Suprapubic skin (tissue), 4 donors: ENCODE measurements at regions not wholly inside any gene's neighbourhood (a gene's known extent, or its start where the extent isn't known, plus 50 kb on each side); places are given as distances from the start of the nearest gene placed in this dataset.

Experiments used
- EP300 ChIP-seq: sonication (generic); formaldehyde crosslinking; IDR thresholded peaks from one replicate; pipeline ENCODE4 v1.6.1; 2017; ENCODE audit warnings: antibody characterized with exemption
- POLR2AphosphoS5 ChIP-seq, 3 donors: sonication (generic); formaldehyde crosslinking; IDR thresholded peaks; one replicate each; pipeline ENCODE4 v1.6.1; 2017; ENCODE audit warnings: antibody characterized with exemption in 3 of 3
- TF ChIP-seq, protein P1 (sequence below), 2 donors: fragments of 200-600 bp in 1 of 2; fragments of 450-650 bp in 1 of 2; sonication (generic) in 1 of 2; IDR thresholded peaks; one replicate each; pipeline ENCODE4 v1.5.1; 2016 to 2019; ENCODE audit warnings: antibody characterized with exemption in 2 of 2, mild to moderate bottlenecking in 1 of 2, moderate library complexity in 1 of 2

DNA sequence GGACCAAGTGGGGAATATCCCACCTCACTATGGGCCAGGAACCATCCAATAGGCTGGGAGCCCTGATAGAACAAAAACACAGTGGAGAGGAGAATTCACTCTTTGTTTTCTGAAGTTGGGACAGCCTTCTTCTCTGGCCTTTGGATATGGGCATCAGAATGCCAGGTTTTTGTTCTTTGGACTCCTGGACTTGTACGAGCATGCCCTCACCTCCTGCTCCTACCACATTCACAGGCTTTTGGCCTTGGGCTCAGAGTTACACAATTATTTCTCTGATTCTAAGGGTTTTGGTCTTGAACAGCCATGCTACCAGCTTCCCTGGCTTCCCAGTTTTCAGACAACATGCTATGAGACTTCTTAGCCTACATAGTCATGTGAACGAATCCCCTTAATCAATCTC is 732.9 kb upstream of the VRK2 start:
- TF ChIP-seq, protein P1, sequence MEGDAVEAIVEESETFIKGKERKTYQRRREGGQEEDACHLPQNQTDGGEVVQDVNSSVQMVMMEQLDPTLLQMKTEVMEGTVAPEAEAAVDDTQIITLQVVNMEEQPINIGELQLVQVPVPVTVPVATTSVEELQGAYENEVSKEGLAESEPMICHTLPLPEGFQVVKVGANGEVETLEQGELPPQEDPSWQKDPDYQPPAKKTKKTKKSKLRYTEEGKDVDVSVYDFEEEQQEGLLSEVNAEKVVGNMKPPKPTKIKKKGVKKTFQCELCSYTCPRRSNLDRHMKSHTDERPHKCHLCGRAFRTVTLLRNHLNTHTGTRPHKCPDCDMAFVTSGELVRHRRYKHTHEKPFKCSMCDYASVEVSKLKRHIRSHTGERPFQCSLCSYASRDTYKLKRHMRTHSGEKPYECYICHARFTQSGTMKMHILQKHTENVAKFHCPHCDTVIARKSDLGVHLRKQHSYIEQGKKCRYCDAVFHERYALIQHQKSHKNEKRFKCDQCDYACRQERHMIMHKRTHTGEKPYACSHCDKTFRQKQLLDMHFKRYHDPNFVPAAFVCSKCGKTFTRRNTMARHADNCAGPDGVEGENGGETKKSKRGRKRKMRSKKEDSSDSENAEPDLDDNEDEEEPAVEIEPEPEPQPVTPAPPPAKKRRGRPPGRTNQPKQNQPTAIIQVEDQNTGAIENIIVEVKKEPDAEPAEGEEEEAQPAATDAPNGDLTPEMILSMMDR (IDR thresholded peaks at IDR 0.05), result no peak
- no peak for TF ChIP-seq EP300
- no peak for TF ChIP-seq POLR2AphosphoS5 (IDR thresholded peaks at IDR 0.05)
